Right lobe of liver (tissue), 6 donors: ENCODE measurements at regions not wholly inside any gene's neighbourhood (a gene's known extent, or its start where the extent isn't known, plus 50 kb on each side); places are given as distances from the start of the nearest gene placed in this dataset.

Experiments used
- ATAC-seq, 4 donors: fragments of 200-7000 bp; cut with Tn5 transposase; one replicate each; pipeline ENCODE4 v1.9.1; 2020; ENCODE audit warnings: mild to moderate bottlenecking in 4 of 4, moderate library complexity in 4 of 4
- DNase-seq, 3 donors: peaks; one replicate each; pipeline ENCODE4 v3.0.0-alpha.2; 2020
- H3K27ac ChIP-seq, 3 donors: fragments of 200-600 bp; one replicate each; pipeline ENCODE4 v1.8.0; 2022
- H3K27me3 ChIP-seq, 2 donors: fragments of 200-600 bp; one replicate each; pipeline ENCODE4 v1.8.0; 2022
- H3K36me3 ChIP-seq, 4 donors: fragments of 200-600 bp; sonication (generic) in 1 of 4; one replicate each; pipeline versions ENCODE4 v1.5.1 to v1.8.0; 2017 to 2022; ENCODE audit warnings: control low read depth in 1 of 4
- H3K4me1 ChIP-seq, 4 donors: fragments of 200-600 bp; sonication (generic) in 1 of 4; one replicate each; pipeline versions ENCODE4 v1.5.1 to v1.8.0; 2017 to 2022; ENCODE audit warnings: control low read depth in 1 of 4
- H3K4me3 ChIP-seq, 3 donors: fragments of 200-600 bp; one replicate each; pipeline ENCODE4 v1.8.0; 2022
- H3K9me3 ChIP-seq, 4 donors: fragments of 200-600 bp; sonication (generic) in 1 of 4; one replicate each; pipeline versions ENCODE4 v1.5.1 to v1.8.0; 2017 to 2022; ENCODE audit warnings: control low read depth in 1 of 4
- POLR2A ChIP-seq: fragments of 450-650 bp; IDR thresholded peaks from one replicate; pipeline ENCODE4 v1.6.1; 2017; ENCODE audit warnings: antibody characterized with exemption, mild to moderate bottlenecking
- WGBS: methylation state at CpG from one replicate; pipeline ENCODE4 v1.1.6; 2018; ENCODE audit warnings: low coverage, low lambda C conversion rate; ENCODE audit not compliant: insufficient coverage; ENCODE audit errors: missing lambda C conversion rate; 5-methylcytosine and 5-hydroxymethylcytosine counted together
- intact Hi-C, 2 donors: fragments of 100-400 bp; cut with DNase I; formaldehyde crosslinking; loops; one replicate each; pipeline versions ENCODE4 v1.11.2 to v1.14.1; 2022
- TF ChIP-seq, protein P1 (sequence below), 4 donors: fragments of 200-600 bp in 3 of 4; fragments of 450-650 bp in 1 of 4; IDR thresholded peaks; one replicate each; pipeline versions ENCODE4 v1.5.1 to v1.8.0; 2016 to 2022; ENCODE audit warnings: antibody characterized with exemption in 4 of 4, mild to moderate bottlenecking in 2 of 4
- donor health status: DM: no; HTN: yes; CAD: no.
- donor health status: DM: no; HTN: no; CAD: no.
- donor health status: DM: no; HTN: no; CAD: no.
- donor health status: DM: no; HTN: yes; CAD: no.
- donor health status: DM: no; HTN: yes; CAD: no.

DNA sequence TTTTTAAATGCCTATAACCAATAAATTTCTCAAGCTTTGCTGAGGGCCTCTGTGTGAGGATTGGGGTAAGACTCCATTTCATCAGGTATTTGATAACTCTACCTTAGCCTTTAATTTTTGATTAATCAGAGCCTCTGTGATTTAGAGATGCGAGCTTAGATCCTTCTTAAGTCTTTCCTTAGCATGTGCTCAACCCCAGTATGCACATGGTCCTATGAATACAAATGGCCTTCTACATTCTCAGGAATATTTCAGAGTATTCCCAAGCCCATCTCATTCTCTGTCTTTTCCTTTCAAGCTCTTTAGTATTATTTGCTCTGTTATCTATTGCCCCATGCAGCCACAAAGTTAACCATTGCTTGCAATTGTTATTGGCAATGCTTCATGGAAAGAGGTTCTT, 1407.7 kb downstream of the LRFN5 start:
- Histone ChIP-seq H3K36me3 (no peaks in the 10 kb centered on the region), H3K9me3 (peaks cover 0 to 4% (median 0%) of the 10 kb centered on the region in 4 donors), H3K27me3 (no peaks in the 10 kb centered on the region), H3K4me1 (no peaks in the 10 kb centered on the region), H3K4me3 (no peak overlapping the region), H3K27ac (no peak overlapping the region)
- TF ChIP-seq, protein P1, sequence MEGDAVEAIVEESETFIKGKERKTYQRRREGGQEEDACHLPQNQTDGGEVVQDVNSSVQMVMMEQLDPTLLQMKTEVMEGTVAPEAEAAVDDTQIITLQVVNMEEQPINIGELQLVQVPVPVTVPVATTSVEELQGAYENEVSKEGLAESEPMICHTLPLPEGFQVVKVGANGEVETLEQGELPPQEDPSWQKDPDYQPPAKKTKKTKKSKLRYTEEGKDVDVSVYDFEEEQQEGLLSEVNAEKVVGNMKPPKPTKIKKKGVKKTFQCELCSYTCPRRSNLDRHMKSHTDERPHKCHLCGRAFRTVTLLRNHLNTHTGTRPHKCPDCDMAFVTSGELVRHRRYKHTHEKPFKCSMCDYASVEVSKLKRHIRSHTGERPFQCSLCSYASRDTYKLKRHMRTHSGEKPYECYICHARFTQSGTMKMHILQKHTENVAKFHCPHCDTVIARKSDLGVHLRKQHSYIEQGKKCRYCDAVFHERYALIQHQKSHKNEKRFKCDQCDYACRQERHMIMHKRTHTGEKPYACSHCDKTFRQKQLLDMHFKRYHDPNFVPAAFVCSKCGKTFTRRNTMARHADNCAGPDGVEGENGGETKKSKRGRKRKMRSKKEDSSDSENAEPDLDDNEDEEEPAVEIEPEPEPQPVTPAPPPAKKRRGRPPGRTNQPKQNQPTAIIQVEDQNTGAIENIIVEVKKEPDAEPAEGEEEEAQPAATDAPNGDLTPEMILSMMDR (IDR thresholded peaks at IDR 0.05), result no peak
- no peak for TF ChIP-seq POLR2A
- DNase-seq (no peak), ATAC-seq (no peak)
- intact Hi-C loops, result no loop called here
- WGBS, result 47% methylated on average over 1 of the region's 1 CpG

DNA sequence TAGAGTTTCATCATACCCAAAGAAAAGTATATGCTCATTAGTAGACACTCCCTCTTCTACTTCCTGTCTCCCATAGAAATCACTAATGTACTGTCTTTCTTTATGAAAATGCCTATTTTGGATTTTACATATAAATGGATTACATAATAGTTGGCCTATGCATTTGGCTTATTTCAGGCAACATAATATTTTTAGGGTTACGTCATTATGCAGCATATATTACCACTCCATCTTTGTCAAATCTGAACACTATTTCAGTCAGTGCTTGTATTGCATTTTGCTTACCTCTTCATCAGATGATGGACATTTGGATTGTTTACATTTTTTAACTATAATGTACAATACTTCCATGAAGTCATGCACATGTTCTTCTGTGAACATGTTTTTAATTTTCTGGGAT, 1406.1 kb downstream of the LRFN5 start:
- Histone ChIP-seq H3K4me1 (no peaks in the 10 kb centered on the region), H3K27ac (no peak overlapping the region), H3K4me3 (no peak overlapping the region), H3K36me3 (no peaks in the 10 kb centered on the region), H3K27me3 (no peaks in the 10 kb centered on the region), H3K9me3 (peaks cover 0 to 4% (median 0%) of the 10 kb centered on the region in 4 donors)
- TF ChIP-seq, protein P1 (IDR thresholded peaks at IDR 0.05), result no peak
- TF ChIP-seq POLR2A, result no peak
- intact Hi-C loops, result no loop called here
- 75% methylated on average over 1 of the region's 1 CpG for WGBS
- DNase-seq (no peak), ATAC-seq (no peak)

- Histone ChIP-seq H3K4me1 (no peaks in the 10 kb centered on the region), H3K36me3 (no peaks in the 10 kb centered on the region), H3K4me3 (no peak overlapping the region), H3K27me3 (no peaks in the 10 kb centered on the region), H3K27ac (no peak overlapping the region), H3K9me3 (peaks cover 0 to 4% (median 0%) of the 10 kb centered on the region in 4 donors)
- 13% methylated on average over 1 of the region's 1 CpG for WGBS
- DNase-seq (no peak), ATAC-seq (no peak)
- intact Hi-C loops, result no loop called here
- TF ChIP-seq POLR2A, result no peak
- TF ChIP-seq, protein P1 (IDR thresholded peaks at IDR 0.05), result no peak
Measured at GRCh38 chr14:43005807-43006206, 1399.1 kb downstream of the LRFN5 start.

DNA sequence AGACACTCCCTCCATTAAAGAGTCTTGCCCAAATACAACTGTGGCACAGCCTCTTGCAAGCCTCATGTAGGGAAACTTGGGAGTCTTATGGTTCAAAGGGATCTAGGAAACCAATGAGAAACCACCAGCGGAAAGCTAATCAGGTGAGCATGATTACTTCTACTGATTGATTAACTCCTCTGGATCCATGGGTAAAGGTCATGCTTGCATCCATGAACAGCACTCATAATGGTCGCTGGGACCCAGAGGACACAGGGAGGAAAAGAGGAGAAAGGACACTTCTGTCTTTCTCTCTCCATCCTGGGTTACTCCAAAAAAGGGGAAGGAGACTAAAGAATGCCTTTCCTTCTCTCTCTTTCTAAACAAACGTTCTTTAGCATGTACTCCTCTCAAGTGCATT, 1397.2 kb downstream of the LRFN5 start:
- ATAC-seq (no peak), DNase-seq (no peak)
- intact Hi-C loops, result no loop called here
- TF ChIP-seq, protein P1 (IDR thresholded peaks at IDR 0.05), result no peak
- TF ChIP-seq POLR2A, result no peak
- WGBS, result 35% methylated on average over 2 of the region's 3 CpGs
- Histone ChIP-seq H3K9me3 (no peaks in the 10 kb centered on the region), H3K27me3 (no peaks in the 10 kb centered on the region), H3K36me3 (no peaks in the 10 kb centered on the region), H3K4me3 (no peak overlapping the region), H3K4me1 (no peaks in the 10 kb centered on the region), H3K27ac (no peak overlapping the region)

GRCh38 chr14:43001731-43002130, 1395.1 kb downstream of the LRFN5 start:
- TF ChIP-seq, protein P1 (IDR thresholded peaks at IDR 0.05), result no peak
- no peak for TF ChIP-seq POLR2A
- H3K27me3 ChIP-seq, result no peaks in the 10 kb centered on the region
- H3K9me3 ChIP-seq, result no peaks in the 10 kb centered on the region
- H3K4me3 ChIP-seq, result no peak overlapping the region
- no peak for DNase-seq
- H3K4me1 ChIP-seq, result no peaks in the 10 kb centered on the region
- intact Hi-C loops, result no loop called here
- H3K36me3 ChIP-seq, result no peaks in the 10 kb centered on the region
- ATAC-seq, result no peak
- WGBS, result 21% methylated on average over 3 of the region's 3 CpGs
- no peak overlapping the region for H3K27ac ChIP-seq
